ENCODE measurements at regions not wholly inside any gene's neighbourhood (a gene's known extent, or its start where the extent isn't known, plus 50 kb on each side); places are given as distances from the start of the nearest gene placed in this dataset.

DNA sequence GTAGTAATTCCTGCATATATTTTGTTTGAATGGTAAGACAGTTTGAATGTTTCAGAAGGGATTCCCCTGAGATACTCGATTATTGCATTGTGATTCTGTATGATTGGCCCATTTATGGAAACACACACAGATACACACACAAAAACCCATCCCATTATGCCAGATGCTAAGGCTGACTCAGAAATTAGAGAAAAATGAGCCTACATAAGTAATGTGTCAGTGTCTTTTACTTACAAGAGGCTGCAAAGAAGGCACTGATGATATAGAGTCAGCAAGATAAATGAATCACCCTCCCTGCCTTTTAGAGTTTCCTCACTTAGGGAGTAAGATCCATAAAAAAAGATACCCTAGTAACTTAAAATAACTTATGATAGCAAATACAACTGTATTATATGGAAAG is 1481.1 kb upstream of the ACVR2A start:
- no peak for DNase-seq (ENCODE audit: low read depth, low spot score)

DNA sequence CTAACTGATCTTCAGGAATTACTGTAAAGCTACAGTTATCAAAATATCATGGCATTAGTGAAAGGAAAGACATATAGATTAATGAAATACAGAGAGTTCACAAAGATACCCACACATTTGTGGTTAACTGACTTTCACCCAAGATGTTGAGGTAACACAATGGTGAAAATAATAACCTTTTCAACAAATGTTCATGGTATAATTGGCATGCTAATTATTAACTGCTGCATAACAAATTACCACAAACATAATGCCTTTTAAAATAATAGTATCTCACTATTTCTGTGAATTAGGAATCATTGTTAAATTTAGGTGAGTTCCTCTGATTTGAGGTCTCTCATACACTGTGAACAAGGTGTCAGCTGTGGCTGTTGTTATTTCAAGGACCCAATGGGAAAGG is 1493.1 kb upstream of the ACVR2A start:
- no peak for DNase-seq (ENCODE audit: low read depth, low spot score)

DNA sequence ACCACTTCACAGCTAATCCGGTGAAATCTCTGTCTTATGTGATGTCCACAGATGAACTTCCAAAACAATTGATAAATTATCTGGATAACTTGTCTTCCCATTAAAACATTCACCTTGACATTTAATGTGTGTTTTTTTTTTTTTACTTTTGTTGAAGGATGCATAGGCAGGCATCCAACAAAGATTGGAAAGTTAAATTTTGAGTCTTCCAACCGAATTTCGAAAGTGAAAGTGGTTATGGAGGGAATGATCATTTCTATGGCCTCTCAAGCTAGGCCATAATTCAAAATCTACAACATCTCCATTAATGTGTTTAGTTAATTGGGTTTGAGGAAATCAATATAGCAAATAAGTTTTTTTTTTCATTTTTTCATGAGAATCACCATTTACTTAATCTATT is 1495.5 kb upstream of the ACVR2A start:
- DNase-seq (ENCODE audit: low read depth, low spot score) = no peak

DNA sequence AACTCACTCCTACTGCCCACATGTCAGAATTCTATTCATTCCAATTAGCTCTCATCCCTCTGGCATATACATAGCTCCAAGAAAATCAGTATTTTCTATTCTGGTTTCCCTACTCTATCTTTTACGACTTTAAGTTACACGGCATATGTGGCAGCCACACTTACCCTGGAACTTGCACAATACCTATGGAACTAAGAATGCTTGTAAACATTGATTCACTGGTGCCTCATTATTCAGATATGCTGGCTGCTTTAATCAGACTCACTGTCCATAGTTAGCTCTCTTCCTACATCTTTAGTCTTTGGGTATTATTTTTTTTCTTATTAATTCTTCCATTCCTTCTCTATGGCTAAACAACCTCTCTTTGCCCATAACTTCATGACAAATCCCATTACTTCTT is 1519.9 kb upstream of the ACVR2A start:
- no peak for DNase-seq (ENCODE audit: low read depth, low spot score)

DNA sequence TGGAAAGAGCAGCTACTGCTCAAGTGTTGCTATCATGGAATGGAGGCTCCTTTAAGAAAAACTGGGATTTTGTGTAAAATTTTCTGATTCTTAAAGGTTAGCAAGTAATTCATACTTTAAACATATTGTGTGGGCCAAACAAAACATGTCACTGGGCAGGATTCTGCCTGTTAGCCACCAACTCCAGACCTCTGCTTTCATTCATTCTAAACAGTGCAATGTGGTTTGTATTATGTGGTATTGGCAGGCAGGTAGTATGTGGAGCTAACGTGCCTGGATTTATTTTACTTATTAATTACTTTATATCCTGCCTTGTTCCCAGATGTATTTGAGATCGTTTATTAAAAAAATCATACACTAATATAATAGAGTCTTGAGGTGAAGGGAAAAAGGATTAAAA is 1521.3 kb upstream of the ACVR2A start:
- no peak for DNase-seq (ENCODE audit: low read depth, low spot score)

DNA sequence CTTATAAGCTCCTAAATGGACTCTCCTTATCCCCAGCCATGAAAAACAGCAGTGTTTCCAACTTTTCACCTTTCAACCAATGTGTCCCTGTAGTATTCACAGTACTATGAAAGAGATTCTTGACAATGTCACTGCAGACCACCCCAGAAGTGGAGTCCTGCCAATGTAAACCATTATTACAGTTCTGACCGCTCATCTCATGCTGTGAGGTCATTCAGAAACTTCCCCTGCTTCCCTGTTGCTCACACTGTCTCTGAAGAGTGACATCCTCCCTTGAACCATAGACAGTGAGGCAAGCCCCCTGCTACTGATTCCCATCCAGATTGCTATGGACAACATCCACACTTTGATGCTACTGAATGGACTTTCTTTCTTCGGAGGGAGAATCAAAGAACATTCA is 1523.7 kb upstream of the ACVR2A start:
- DNase-seq (ENCODE audit: low read depth, low spot score) = no peak

DNA sequence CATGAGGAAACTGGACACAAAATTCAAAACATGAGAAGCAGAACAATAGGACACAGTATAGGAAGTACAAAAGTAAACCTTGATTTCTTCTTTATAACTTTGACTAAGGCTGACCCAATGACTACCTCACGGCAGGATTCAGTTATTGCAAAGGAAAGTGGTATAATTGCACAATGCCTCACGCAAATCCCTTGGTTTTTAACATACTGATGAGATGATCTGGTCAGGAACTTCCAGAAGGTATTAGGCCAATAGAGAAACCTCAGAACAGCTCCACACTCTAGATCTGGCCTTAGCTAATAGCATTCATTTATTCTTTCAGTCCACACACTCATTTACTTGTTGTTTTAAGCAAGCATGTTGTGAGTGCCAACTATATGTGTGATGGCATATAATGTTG is 1526.9 kb upstream of the ACVR2A start:
- DNase-seq (ENCODE audit: low read depth, low spot score) = no peak

DNA sequence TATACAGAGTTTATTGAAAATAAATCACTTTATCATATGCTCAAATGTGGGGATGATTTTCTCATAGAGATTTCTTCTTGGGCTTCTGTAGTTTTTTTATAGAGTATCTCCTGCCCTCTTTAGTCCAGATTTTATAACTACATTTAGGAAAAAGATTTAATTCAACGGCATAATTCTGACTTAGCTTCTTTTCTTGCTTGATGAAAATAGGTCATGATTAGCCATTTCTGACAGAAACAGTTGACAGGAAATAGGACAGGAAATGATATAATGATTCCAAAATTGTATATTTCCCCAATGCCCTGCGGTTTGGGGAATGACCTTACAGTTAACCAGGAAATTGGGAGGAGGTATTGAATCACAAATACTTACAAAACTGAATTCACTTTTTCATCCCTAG is 1531.9 kb upstream of the ACVR2A start:
- peak; percentile 1 for DNase-seq (ENCODE audit: low read depth, low spot score)

DNA sequence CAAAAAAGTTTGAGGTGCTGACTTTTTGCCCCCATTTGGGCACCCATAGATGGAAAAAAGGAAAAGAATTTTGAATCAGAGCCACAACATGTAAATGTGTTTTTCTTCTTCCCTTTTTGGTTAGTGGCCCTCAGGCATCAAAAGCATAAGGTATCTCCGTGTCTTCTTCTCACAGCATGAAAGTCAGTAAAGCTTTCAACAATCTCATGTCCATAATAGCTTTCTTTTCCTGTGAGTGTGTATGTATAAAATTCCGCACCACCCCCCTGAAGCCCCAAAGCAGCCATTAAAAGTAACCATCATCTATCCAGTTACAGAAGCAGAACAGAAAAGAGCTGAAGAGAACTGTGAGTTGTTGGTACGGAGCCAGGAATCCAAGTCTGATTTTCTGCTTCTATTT is 1539.7 kb upstream of the ACVR2A start:
- no peak for DNase-seq (ENCODE audit: low read depth, low spot score)

DNA sequence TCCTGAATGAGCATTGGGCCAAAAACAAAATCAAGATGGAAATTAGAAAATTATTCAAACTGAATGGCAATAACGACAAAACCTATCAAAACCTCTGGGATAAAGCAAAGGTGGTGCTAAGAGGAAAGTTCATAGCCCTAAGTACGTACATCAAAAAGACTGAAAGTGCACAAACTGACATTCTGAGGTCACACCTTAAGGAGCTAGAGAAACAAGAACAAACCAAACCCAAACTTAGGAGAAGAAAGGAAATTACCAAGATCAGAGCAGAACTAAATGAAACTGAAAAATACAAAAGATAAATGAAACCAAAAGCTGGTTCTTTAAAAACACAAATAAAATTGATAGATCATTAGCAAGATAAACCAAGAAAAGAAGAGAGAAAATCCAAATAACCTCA is 1543.5 kb upstream of the ACVR2A start:
- DNase-seq (ENCODE audit: low read depth, low spot score) = no peak

DNA sequence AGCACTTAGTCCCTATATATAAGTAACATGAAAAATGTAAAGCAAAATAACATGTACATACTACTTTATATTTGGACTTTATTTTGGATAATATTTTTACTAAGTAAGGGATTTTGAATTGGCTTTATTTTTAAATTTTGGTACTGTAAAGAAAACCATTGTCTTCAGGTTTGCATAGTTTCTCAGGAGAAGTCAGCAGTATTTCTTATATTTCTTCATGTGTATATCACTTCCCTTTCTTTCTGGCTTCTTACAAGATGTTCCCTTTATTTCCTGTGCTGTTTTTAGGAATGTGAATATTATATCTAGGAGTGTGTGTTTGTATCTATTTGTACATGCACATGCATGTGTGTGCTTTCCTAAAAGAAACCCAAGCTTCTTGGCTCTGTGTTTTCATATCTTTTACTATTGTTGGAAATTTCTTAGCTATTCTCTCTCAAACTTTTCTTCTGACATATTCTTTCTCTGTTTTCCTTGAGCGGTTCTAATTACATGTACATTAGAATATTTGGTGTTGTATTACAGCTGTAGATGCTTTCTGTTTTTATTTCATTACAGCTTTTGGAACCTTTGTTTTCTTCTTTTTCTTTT is 1549.7 kb upstream of the ACVR2A start:
- DNase-seq (ENCODE audit: low read depth, low spot score) = no peak

DNA sequence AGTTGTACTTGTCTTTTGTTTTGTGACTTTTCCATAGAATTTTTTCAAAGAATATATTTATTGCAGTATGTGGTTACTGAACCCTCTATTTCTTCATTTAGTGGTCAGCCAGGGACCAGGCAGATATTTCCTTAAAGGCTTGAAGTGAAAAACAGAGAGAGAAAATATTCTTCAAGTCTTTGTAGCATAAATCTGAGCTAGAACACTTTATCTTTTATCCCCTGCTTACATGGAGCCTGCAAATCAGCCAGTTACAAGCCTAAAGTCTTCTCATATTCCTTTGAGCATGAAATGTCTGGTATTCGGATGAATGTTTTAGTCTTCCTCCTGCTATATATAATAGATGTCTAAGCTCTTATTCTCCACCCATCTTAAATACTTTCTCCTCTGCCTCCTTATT is 1557.5 kb upstream of the ACVR2A start:
- no peak for DNase-seq (ENCODE audit: low read depth, low spot score)

DNA sequence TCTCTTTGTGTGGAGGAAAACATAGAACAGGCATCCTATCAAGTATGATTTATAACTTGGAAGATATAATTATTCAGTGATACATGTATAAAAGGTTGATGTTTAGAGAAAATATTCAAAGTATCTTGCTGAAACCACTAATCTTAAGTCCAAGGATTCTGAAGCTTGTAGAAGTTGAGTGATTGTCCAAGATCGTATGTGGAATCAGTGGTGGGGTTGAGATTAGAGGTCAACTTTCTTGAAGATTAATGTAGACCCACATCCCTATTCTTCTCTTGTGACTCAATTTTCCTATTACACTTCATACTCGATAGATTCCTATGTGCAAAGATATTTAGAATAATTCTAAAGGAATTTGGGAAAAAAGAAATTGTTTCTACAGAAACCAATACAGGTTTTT is 1565.9 kb upstream of the ACVR2A start:
- DNase-seq (ENCODE audit: low read depth, low spot score) = no peak

DNA sequence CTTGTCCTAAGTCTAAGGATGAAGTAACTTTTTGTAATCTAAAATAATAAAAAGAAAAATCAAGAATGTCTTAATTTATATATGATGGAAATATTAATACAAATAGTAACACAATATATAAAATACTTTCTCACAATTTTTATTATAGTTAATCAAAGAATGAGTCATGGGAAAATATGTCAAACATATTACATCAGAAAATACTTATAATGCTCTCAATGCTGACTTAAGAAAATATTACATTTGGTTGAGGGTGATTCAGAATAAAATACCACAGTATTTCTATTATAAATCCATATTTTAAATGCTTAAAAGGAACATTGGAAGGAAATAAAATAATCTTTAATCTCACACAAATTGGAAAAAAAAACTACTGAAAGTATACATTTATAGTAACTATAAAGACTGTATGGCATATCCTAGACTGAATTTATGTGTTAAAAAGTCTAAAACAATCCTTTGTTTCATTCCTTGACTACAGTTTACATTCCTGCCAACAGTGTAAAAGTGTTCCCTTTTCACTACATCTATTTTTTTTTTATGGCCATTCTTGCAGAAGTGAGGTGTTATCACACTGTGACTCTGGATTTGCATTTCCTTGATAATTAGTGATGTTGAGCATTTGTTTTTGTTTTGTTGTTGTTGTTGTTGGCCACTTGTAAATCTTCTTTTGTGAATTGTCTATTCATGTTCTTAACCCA is 1573.5 kb upstream of the ACVR2A start:
- DNase-seq (ENCODE audit: low read depth, low spot score) = no peak

DNA sequence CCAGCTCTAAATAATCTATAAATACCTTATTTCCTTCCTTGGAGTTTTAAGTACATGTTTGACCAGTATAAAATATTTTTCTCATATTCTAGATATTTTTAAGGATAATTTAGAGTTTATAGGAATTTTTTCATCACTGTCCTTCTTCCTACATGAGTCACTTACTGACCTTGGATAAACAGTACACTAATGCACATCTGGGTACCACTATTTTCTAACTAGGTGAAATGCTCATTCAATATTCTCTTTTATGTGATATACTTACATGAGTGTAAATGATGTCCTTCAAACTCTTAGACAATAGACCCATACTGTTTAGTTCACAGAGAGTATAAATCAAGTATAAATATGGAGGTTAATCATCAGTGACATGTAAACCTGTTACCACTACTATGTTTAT is 1574.2 kb upstream of the ACVR2A start:
- DNase-seq (ENCODE audit: low read depth, low spot score) = no peak

DNA sequence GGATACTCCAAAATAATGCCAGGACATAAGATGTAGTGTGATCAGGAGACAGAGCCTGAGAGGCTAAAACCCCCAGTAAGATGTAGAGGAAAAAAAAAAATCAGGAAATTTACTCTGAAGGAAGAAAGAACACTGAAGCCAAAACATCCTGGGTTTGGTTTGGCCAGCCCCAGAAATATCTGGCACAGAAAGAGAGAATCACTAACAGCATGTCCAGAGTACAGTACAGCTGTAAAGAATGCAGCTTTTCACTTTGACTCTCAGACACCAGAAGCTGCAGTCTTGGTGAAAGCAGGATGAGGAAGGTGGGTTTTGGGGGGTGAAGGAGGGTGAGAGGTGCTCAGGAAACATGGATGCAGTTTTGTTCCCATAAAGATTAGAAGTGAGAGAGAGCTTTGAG is 1577.7 kb upstream of the ACVR2A start:
- DNase-seq (ENCODE audit: low read depth, low spot score) = no peak

DNA sequence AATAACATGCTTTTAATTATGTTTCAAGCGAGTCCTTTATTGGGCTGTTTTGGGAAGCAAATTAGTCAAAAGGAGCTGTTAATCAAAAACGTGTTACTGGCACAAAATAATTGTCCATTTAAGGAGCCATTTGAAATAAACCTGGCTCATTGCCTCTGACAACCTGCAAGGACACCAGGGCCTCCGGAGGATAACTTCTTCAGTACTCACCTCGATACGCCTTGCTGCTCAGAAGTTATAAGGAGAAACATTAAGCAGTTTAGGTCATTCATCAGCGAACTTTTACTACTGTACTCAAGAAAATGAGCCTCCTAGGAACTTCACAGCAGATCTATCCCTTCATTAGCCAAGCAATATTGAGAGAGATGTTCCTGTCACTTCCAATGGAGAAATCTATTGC is 1579.2 kb upstream of the ACVR2A start:
- DNase-seq (ENCODE audit: low read depth, low spot score) = no peak

DNA sequence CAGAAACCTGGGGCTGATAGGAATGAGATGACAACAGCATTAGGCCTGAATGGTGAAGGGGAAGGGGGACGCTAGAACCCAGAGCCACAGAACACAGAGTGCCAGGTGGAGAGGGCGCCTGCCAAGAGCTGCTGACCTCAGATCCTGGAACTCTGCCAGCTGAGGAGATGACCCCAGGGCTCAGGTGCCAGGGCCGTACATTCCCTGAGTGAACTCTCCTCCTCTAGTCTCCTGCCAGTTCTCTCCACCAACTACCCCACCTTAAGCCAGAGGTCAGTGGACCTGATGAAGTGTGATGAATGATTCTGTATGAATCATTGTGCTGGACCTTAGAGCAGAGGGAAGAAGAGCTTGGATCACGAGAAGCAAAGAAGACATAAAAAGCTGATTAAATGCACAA is 1582.2 kb upstream of the ACVR2A start:
- DNase-seq (ENCODE audit: low read depth, low spot score) = no peak

DNA sequence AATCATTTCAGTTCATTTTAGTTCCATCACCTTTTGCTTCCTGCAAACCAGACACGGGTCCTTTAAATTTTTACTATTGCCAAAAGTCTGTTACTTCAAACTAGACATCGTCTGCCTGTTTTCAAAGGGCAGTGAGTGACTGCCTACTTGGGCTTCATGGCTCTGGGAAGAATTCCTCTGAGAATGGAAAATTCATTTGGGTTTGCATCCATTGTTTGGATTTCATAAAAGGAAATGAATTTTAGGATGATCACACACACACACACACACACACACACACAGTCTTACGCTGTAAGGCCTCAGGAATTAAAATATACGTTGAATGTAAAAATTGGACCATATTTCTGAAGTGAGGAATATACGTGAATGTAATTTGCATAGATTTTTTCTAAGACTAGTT is 1584.3 kb upstream of the ACVR2A start:
- DNase-seq (ENCODE audit: low read depth, low spot score) = no peak

DNA sequence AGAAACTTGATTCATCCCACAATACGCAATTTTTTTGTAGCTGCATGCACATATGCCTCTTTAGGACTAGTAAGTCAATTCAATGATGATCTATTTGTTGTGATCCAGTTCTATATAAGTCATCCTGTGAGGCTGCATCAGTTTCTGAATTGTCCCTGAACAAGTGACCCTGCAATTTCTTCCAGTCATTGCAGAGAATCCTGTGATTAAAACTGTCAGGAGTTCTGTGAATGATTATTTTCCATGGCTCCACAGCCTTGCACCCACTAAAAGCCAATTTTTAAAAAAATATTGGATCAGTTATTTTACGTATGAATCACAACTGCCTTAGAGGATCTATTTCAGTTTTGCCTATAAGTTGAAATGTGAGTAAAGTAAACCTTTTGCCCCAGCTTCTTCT is 1585.0 kb upstream of the ACVR2A start:
- no peak for DNase-seq (ENCODE audit: low read depth, low spot score)

DNA sequence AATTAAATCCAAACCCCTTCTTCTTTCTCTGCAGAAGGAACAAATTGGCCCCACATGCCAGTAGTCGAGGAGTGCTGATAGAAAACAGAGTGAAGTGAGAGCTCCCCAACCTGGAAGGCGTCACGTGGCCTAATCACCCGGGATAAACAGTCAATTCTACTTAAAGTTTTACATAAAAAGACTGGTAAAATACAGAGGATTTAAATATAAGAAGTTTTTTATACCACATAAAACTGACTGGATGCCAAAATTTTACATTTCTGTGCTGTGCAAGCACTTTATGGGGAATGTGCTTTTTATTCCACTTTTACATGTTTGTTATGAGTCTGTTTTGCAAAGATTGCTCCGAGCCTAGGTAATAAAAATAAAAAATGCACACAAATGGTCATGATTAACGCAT is 1586.8 kb upstream of the ACVR2A start:
- DNase-seq (ENCODE audit: low read depth, low spot score) = no peak

DNA sequence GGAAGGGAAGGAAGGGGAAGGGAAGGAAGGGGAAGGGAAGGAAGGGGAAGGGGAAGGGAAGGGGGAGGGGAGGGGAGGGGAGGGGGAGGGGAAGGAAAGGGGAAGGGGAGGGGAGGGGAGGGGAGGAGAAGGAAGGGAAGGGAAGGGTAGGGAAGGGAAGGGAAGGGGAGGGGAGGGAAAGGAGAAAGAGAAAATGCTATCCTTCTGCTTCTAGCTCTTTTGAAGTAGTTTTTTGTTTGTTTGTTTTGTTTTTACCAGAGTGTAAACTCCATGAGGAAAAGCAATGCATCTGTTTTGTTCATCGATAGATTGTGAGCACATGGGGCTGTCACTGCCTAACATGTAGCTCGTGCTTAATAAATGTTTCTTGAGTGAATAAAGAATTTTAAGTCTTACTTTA is 1592.7 kb upstream of the ACVR2A start:
- no peak for DNase-seq (ENCODE audit: low read depth, low spot score)

DNA sequence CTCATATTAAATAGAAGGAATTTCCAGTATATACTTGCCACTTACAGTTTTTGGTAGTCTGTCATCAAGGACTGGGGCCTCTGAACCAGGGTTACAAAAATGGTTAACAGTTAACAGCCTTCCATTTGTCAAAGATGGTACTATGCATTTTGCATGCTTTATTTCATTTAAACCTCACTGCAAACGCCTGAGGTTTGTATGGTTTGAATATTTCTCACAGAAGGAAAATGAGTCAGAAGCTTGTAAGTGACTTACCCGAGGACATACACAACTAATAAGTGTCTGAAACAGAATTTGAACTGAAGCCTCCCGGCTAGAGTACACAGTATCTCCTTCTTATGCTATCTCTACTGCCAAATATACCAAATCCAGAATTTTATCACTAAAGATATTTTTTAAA is 1593.5 kb upstream of the ACVR2A start:
- DNase-seq (ENCODE audit: low read depth, low spot score) = no peak
